ENCODE measurements at regions not wholly inside any gene's neighbourhood (a gene's known extent, or its start where the extent isn't known, plus 50 kb on each side); places are given as distances from the start of the nearest gene placed in this dataset.

DNA sequence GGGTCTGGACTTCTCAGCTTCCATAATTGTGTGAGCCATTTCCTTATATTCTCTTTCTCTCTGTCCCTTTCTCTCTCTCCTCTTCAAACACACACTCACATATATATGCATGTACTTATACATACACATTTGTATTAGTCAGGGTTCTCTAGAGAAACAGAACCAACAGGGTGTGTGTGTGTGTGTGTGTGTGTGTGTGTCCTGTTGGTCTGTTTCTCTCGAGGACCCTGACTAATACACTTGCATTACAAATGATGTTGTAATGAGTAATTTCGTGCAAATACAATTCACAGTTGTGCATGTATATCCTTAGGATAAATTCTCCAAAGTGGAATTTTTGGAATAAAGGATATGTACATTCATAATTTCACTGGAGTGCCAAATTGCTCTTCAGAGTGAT is 115.3 kb downstream of the NPIPB5 start:
- Histone ChIP-seq H3K4me1 (ENCODE audit: insufficient read depth, poor library complexity, severe bottlenecking) (peaks cover 13% of the 10 kb centered on the region), H3K27ac (ENCODE audit: poor library complexity, severe bottlenecking) (peak overlapping the region; percentile 19), H3K27me3 (ENCODE audit: insufficient read depth, poor library complexity, severe bottlenecking) (no peaks in the 10 kb centered on the region), H3K36me3 (ENCODE audit: low read depth) (no peaks in the 10 kb centered on the region), H3K9me3 (ENCODE audit: severe bottlenecking) (no peaks in the 10 kb centered on the region), H3K4me3 (ENCODE audit: severe bottlenecking) (no peak overlapping the region)
- peak; percentile 52; the same call in 2 of the 3 replicates for ATAC-seq (ENCODE audit: low read depth)
- no peak for DNase-seq (ENCODE audit: low spot score)
- TF ChIP-seq, protein P1, sequence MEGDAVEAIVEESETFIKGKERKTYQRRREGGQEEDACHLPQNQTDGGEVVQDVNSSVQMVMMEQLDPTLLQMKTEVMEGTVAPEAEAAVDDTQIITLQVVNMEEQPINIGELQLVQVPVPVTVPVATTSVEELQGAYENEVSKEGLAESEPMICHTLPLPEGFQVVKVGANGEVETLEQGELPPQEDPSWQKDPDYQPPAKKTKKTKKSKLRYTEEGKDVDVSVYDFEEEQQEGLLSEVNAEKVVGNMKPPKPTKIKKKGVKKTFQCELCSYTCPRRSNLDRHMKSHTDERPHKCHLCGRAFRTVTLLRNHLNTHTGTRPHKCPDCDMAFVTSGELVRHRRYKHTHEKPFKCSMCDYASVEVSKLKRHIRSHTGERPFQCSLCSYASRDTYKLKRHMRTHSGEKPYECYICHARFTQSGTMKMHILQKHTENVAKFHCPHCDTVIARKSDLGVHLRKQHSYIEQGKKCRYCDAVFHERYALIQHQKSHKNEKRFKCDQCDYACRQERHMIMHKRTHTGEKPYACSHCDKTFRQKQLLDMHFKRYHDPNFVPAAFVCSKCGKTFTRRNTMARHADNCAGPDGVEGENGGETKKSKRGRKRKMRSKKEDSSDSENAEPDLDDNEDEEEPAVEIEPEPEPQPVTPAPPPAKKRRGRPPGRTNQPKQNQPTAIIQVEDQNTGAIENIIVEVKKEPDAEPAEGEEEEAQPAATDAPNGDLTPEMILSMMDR (IDR thresholded peaks at IDR 0.05; ENCODE audit: poor library complexity, severe bottlenecking), result no peak

DNA sequence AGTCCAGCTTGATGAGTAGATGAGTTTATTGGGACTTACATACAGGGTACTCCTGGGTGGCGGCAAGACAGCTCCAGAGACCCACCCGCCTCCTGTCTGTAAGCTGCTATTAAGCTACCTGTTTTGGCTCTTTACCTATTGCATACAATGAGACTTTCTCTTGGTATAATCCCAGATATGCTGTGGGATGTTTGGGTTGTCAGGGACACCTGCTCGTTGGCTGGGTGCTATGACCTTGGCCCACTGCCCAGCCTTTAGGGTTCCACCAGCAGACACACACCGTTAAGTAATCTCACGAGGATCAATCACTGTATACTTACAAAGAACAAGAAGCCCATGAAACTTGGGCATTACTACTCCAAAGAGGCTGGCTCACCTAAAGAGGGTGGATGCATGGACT is 116.4 kb downstream of the NPIPB5 start:
- DNase-seq (ENCODE audit: low spot score) (no peak), ATAC-seq (ENCODE audit: low read depth) (no peak)
- TF ChIP-seq, protein P1 (IDR thresholded peaks at IDR 0.05; ENCODE audit: poor library complexity, severe bottlenecking), result no peak
- Histone ChIP-seq H3K27me3 (ENCODE audit: insufficient read depth, poor library complexity, severe bottlenecking) (no peaks in the 10 kb centered on the region), H3K36me3 (ENCODE audit: low read depth) (no peaks in the 10 kb centered on the region), H3K9me3 (ENCODE audit: severe bottlenecking) (no peaks in the 10 kb centered on the region), H3K4me3 (ENCODE audit: severe bottlenecking) (no peak overlapping the region), H3K4me1 (ENCODE audit: insufficient read depth, poor library complexity, severe bottlenecking) (peaks cover 13% of the 10 kb centered on the region), H3K27ac (ENCODE audit: poor library complexity, severe bottlenecking) (peak overlapping the region; percentile 19)

DNA sequence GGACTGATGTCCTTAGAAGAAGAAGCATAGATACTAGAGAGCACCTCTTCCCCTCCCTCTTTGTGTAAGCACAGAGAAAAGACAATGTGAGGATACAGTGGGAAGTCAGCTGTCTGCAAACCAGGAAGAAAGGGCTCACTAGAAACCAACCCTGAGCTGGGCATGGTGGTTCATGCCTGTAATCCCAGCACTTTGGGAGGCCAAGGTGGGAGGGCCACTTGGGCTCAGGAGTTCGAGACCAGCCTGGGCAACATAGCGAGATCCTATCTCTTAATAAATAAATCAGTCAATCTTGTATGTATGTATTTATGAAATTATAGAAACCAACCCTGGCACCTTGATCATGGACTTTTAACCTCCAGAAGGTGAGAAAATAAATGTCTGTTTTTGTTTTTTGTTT is 118.3 kb downstream of the NPIPB5 start:
- no peak overlapping the region for H3K4me3 ChIP-seq (ENCODE audit: severe bottlenecking)
- TF ChIP-seq, protein P1 (IDR thresholded peaks at IDR 0.05; ENCODE audit: poor library complexity, severe bottlenecking), result no peak
- no peak overlapping the region for H3K27ac ChIP-seq (ENCODE audit: poor library complexity, severe bottlenecking)
- DNase-seq (ENCODE audit: low spot score) (no peak), ATAC-seq (ENCODE audit: low read depth) (no peak)
- H3K4me1 ChIP-seq (ENCODE audit: insufficient read depth, poor library complexity, severe bottlenecking), result peaks cover 9% of the 10 kb centered on the region
- H3K27me3 ChIP-seq (ENCODE audit: insufficient read depth, poor library complexity, severe bottlenecking), result no peaks in the 10 kb centered on the region
- no peaks in the 10 kb centered on the region for H3K36me3 ChIP-seq (ENCODE audit: low read depth)
- H3K9me3 ChIP-seq (ENCODE audit: severe bottlenecking), result no peaks in the 10 kb centered on the region

DNA sequence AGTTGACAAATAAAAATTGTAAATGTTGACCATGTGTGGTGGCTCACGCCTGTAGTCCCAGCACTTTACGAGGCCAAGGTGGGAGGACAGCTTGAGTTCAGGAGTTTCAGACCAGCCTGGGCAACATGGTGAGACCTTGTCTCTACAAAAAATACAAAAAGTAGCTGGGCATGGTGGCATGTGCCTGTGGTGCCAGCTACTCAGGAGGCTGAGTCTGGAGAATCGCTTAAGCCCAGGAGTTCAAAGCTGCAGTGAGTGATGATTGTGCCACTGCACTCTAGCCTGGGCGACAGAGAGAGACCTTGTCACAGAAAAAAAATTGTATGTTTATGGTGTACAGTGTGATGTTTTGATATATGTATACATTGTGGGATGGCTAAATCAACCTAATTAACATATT is 119.6 kb downstream of the NPIPB5 start:
- Histone ChIP-seq H3K4me1 (ENCODE audit: insufficient read depth, poor library complexity, severe bottlenecking) (peaks cover 4% of the 10 kb centered on the region), H3K9me3 (ENCODE audit: severe bottlenecking) (no peaks in the 10 kb centered on the region), H3K27ac (ENCODE audit: poor library complexity, severe bottlenecking) (no peak overlapping the region), H3K27me3 (ENCODE audit: insufficient read depth, poor library complexity, severe bottlenecking) (no peaks in the 10 kb centered on the region), H3K4me3 (ENCODE audit: severe bottlenecking) (no peak overlapping the region), H3K36me3 (ENCODE audit: low read depth) (no peaks in the 10 kb centered on the region)
- TF ChIP-seq, protein P1 (IDR thresholded peaks at IDR 0.05; ENCODE audit: poor library complexity, severe bottlenecking), result no peak
- DNase-seq (ENCODE audit: low spot score), result no peak
- ATAC-seq (ENCODE audit: low read depth), result no peak

DNA sequence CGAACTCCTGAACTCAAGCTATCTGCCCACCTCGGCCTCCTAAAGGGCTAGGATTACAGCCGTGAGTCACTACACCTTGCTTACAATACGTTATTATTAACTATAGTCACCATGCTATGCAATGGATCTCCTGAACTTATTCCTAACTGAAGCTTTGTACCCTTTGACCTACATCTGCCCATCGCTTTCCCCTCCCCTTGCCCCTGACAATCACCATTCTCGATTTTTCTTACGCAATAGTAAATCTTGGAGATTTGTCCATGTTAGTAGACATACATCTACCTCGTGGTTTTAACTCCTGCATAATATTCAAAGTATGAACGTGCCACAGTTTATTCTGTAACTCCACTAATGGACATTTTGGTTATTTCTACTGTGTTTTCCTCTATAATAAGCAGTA is 120.6 kb downstream of the NPIPB5 start:
- TF ChIP-seq, protein P1 (IDR thresholded peaks at IDR 0.05; ENCODE audit: poor library complexity, severe bottlenecking), result no peak
- DNase-seq (ENCODE audit: low spot score) (no peak), ATAC-seq (ENCODE audit: low read depth) (no peak)
- Histone ChIP-seq H3K4me1 (ENCODE audit: insufficient read depth, poor library complexity, severe bottlenecking) (peaks cover 1% of the 10 kb centered on the region), H3K9me3 (ENCODE audit: severe bottlenecking) (no peaks in the 10 kb centered on the region), H3K27ac (ENCODE audit: poor library complexity, severe bottlenecking) (no peak overlapping the region), H3K27me3 (ENCODE audit: insufficient read depth, poor library complexity, severe bottlenecking) (no peaks in the 10 kb centered on the region), H3K36me3 (ENCODE audit: low read depth) (no peaks in the 10 kb centered on the region), H3K4me3 (ENCODE audit: severe bottlenecking) (no peak overlapping the region)

Measured in RWPE2 (cell line).